Activated CD4-positive, alpha-beta T cell treated with anti-CD3 and anti-CD28 coated beads, Interleukin-2, amount 50 U/mL, for 4 hours (primary cell): ENCODE measurements at regions not wholly inside any gene's neighbourhood (a gene's known extent, or its start where the extent isn't known, plus 50 kb on each side); places are given as distances from the start of the nearest gene placed in this dataset.

Source experiments
- DNase-seq, 2 experiments: peaks; one replicate each; pipeline ENCODE4 v3.0.0-alpha.2; 2020

GRCh38 chr6:4010689-4011090, 68.2 kb downstream of the FAM217A start:
- no peak for DNase-seq

DNA sequence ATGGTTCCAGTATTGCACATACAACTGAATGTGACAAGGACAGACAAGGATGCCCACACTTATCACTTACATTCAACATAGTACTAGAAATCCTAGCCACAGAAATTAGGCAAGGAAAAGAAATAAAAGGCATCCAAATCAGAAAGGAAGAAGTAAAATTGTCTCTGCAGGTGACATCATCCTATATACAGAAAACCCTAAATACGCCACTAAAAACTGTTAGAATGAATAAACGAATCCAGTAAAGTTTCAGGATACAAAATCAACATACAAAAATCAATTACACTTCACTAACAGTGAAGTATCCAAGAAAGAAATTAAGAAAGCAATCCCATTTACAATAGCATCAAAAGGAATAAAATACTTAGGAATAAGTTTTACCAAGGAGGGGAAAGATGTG, 66.1 kb downstream of the FAM217A start:
- DNase-seq: no peak

GRCh38 chr6:4017058-4017739, 61.7 kb downstream of the FAM217A start:
- no peak for DNase-seq

DNA sequence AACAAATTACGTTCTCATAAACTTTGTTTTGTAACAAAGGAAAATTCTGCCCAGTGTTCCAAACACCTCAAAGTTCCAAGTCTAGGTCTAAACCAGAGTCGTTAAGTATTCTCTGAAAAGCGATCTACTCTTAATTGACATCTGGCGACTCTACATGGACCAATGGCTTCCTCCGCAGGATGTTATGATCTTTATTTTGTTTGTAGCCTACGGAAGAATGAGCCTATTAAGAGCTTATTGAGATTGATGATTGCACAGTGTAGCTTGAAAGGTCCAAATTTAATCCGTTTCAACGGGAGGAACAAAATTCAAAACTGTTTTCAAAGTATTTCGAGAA, 61.1 kb downstream of the FAM217A start:
- DNase-seq: no peak

DNA sequence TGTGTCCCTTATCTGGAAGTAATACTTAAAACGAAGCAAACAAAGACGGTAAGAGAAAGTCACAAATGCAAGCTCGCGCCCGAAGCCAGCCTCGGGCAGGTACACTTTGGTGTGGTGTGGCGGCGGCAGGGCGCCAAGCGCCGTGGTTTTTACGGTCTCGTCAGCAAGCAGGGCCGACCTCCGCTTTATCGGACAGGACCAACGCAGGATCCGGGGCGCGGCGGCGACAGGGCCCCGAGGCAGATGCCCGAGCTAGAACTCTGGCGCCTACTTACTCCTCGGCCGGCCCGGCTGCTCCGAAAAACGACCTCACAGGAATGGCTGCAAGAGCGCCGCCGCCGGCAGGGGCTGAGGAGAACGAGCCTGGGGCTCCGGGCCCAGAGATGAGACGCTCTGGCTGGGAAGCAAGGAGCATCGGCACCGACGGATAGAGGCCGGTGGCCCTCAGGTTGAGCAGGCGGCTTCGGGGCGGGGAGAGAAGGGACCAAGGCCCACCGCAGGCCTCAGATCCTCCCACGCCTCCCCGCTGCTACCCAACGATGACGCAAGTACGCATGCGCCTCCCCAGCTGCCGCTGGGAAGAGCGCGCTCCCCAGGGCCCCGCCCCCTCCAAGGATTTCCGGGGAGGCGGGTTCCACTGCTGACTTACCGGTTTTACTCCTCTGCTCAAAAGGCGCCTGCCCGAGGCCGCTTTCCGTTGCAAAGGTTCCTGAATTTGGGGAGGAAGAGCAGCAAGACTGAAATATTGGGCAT, 60.6 kb downstream of the FAM217A start:
- DNase-seq: peak; percentile 95 to 96
